SH-SY5Y (cell line): ENCODE measurements at regions not wholly inside any gene's neighbourhood (a gene's known extent, or its start where the extent isn't known, plus 50 kb on each side); places are given as distances from the start of the nearest gene placed in this dataset.

Experiments
- GATA2 ChIP-seq: IDR thresholded peaks from 2 replicates; pipeline ENCODE4 v1.6.1; 2011; ENCODE audit warnings: mild to moderate bottlenecking, low read depth, low read length
- GATA3 ChIP-seq: IDR thresholded peaks from 2 replicates; pipeline ENCODE4 v1.6.1; 2011; ENCODE audit warnings: low read depth, mild to moderate bottlenecking, low read length, moderate library complexity

GRCh38 chr11:114790910-114791309, 112.6 kb downstream of the NXPE2 start:
- TF ChIP-seq GATA3 (no peak), GATA2 (no peak)
